GM12878 (cell line): ENCODE measurements at regions not wholly inside any gene's neighbourhood (a gene's known extent, or its start where the extent isn't known, plus 50 kb on each side); places are given as distances from the start of the nearest gene placed in this dataset.

ENCODE experiments used
- ATAC-seq: fragments of 200-7000 bp; cut with Tn5 transposase; 3 replicates; pipeline ENCODE4 v1.9.1; 2020; ENCODE audit warnings: mild to moderate bottlenecking, moderate library complexity
- BruUV-seq: library from RNA; stranded (reverse); fragments of 400-500 nt; replicated peaks from 2 replicates; lab custom pipeline; 2021; lab: Mats Ljungman, UMichigan
- CTCF ChIA-PET: fragments of 300-600 bp; sonication (Branson Sonifier 250); formaldehyde crosslinking; extraction: SDS; loops from one replicate; lab custom pipeline; 2021; ENCODE audit warnings: inconsistent platforms; lab: Yijun Ruan, JAX
- POLR2A ChIA-PET: fragments of 350-600 bp; formaldehyde crosslinking; extraction: SDS; loops from one replicate; lab custom pipeline; 2021; ENCODE audit warnings: inconsistent platforms; lab: Charles Lee
- RAD21 ChIA-PET: fragments of 300-600 bp; sonication (Branson Sonifier 250); formaldehyde crosslinking; loops from one replicate; lab custom pipeline; 2023; ENCODE audit warnings: antibody characterized with exemption; ENCODE audit not compliant: unreplicated experiment; lab: Charles Lee
- SMC1A ChIA-PET: fragments of 300-600 bp; sonication (Branson Sonifier 250); formaldehyde crosslinking; loops from one replicate; lab custom pipeline; 2023; ENCODE audit not compliant: unreplicated experiment, uncharacterized antibody; lab: Charles Lee
- DNase-seq: peaks from one replicate; pipeline ENCODE4 v3.0.0-alpha.2; 2011; ENCODE audit warnings: low read depth, low spot score
- FAIRE-seq: peaks from 3 replicates; lab custom pipeline; 2011; peaks lifted over from hg19 to GRCh38; lab: Jason Lieb, UNC
- H2AFZ ChIP-seq: 2 replicates; pipeline ENCODE4 v1.6.0; 2011; ENCODE audit warnings: low read depth, low read length, control low read depth; ENCODE audit not compliant: control insufficient read depth
- H3K27ac ChIP-seq: 2 replicates; pipeline ENCODE4 v1.5.1; 2011; ENCODE audit warnings: control low read depth; ENCODE audit not compliant: control insufficient read depth, insufficient read depth
- H3K27me3 ChIP-seq, 2 experiments: replicated peaks in 1 of 2; 2 replicates each; pipeline versions ENCODE4 v1.6.0 to v1.6.1; 2011; ENCODE audit warnings: low read length in 1 of 2; ENCODE audit not compliant: control insufficient read depth in 2 of 2, insufficient read depth in 2 of 2
- H3K36me3 ChIP-seq, 2 experiments: 2 replicates each; pipeline ENCODE4 v1.5.1; 2011; ENCODE audit warnings: low read length in 1 of 2; ENCODE audit not compliant: control insufficient read depth in 2 of 2, insufficient read depth in 2 of 2
- H3K4me1 ChIP-seq: 2 replicates; pipeline ENCODE4 v1.6.1; 2011; ENCODE audit warnings: mild to moderate bottlenecking, low read length, moderate library complexity, mixed read lengths; ENCODE audit not compliant: control insufficient read depth, insufficient read depth
- H3K4me2 ChIP-seq: 2 replicates; pipeline ENCODE4 v1.6.0; 2011; ENCODE audit warnings: control low read depth; ENCODE audit not compliant: control insufficient read depth, insufficient read depth
- H3K4me3 ChIP-seq: fragments of 200-600 bp; sonication (generic); 2 replicates; pipeline ENCODE4 v1.5.1; 2016
- H3K79me2 ChIP-seq: 2 replicates; pipeline ENCODE4 v1.6.0; 2011; ENCODE audit warnings: low read length; ENCODE audit not compliant: control insufficient read depth, insufficient read depth
- H3K9ac ChIP-seq: 2 replicates; pipeline ENCODE4 v1.8.0; 2011; ENCODE audit warnings: low read length, control low read depth, mixed read lengths; ENCODE audit not compliant: control insufficient read depth, insufficient read depth
- H3K9me3 ChIP-seq: replicated peaks from 3 replicates; pipeline ENCODE4 v1.5.1; 2011; ENCODE audit warnings: mild to moderate bottlenecking, low read length; ENCODE audit not compliant: control insufficient read depth, insufficient read depth
- H4K20me1 ChIP-seq: 2 replicates; pipeline ENCODE4 v1.6.0; 2011; ENCODE audit not compliant: control insufficient read depth, insufficient read depth
- ATF2 ChIP-seq: IDR thresholded peaks from 2 replicates; pipeline ENCODE4 v1.6.1; 2012; ENCODE audit warnings: low read length, inconsistent platforms
- BCLAF1 ChIP-seq: fragments of 450-650 bp; IDR thresholded peaks from 2 replicates; pipeline ENCODE4 v1.6.1; 2017; ENCODE audit warnings: antibody characterized with exemption, mild to moderate bottlenecking, moderate library complexity
- HDAC2 ChIP-seq: fragments of 200-600 bp; sonication (generic); IDR thresholded peaks from 2 replicates; pipeline ENCODE4 v1.6.1; 2017
- MYC ChIP-seq: IDR thresholded peaks from 2 replicates; pipeline ENCODE4 v1.6.1; 2011; ENCODE audit warnings: mild to moderate bottlenecking, low read length, moderate library complexity, inconsistent platforms; ENCODE audit not compliant: insufficient read depth, insufficient replicate concordance, insufficient read length, severe bottlenecking
- NFIC ChIP-seq: IDR thresholded peaks from 2 replicates; pipeline ENCODE4 v1.6.1; 2012; ENCODE audit warnings: low read depth, mild to moderate bottlenecking, inconsistent platforms, low read length, moderate library complexity
- NFYB ChIP-seq: IDR thresholded peaks from 2 replicates; pipeline ENCODE4 v1.6.1; 2011; ENCODE audit warnings: low read depth, mild to moderate bottlenecking, low read length, improper control_type of control experiment, moderate library complexity; ENCODE audit not compliant: insufficient read depth
- PBX3 ChIP-seq: IDR thresholded peaks from 2 replicates; pipeline ENCODE4 v1.6.1; 2011; ENCODE audit warnings: mild to moderate bottlenecking, low read depth, low read length, moderate library complexity; ENCODE audit not compliant: insufficient replicate concordance
- POLR2AphosphoS5 ChIP-seq: IDR thresholded peaks from 2 replicates; pipeline ENCODE4 v1.6.1; 2011; ENCODE audit warnings: mild to moderate bottlenecking, low read length, inconsistent platforms
- RBBP5 ChIP-seq: fragments of 200-600 bp; sonication (generic); conservative IDR thresholded peaks from 2 replicates; pipeline ENCODE4 v1.6.1; 2016
- SP1 ChIP-seq: IDR thresholded peaks from one replicate; pipeline ENCODE4 v1.6.1; 2011; ENCODE audit warnings: low read depth, low read length
- TARDBP ChIP-seq: IDR thresholded peaks from 2 replicates; pipeline ENCODE4 v1.6.1; 2016; ENCODE audit warnings: borderline replicate concordance
- WGBS: methylation state at CpG from one replicate; pipeline ENCODE4 v1.1.6; 2016; ENCODE audit warnings: low lambda C conversion rate; ENCODE audit not compliant: insufficient replicate concordance, insufficient coverage; ENCODE audit errors: missing lambda C conversion rate; 5-methylcytosine and 5-hydroxymethylcytosine counted together
- in situ Hi-C: fragments of 300-500 bp; cut with MboI; formaldehyde crosslinking; loops from 9 replicates; pipeline ENCODE4 v1.14.3; 2018; ENCODE audit warnings: mixed read lengths
- intact Hi-C: fragments of 100-400 bp; cut with micrococcal nuclease; formaldehyde crosslinking; loops from one replicate; pipeline ENCODE4 v1.14.2; 2022; ENCODE audit not compliant: unreplicated experiment

- TF ChIP-seq BCLAF1 (no peak), PBX3 (no peak), HDAC2 (no peak)
Measured at GRCh38 chr5:25614466-25614865, 969.7 kb upstream of the CDH10 start (continued).

- RAD21 ChIA-PET: no interaction called here
- no TSS peak for BruUV-seq
- intact Hi-C loops (no loop called here), in situ Hi-C loops (no loop called here)
- Histone ChIP-seq H3K79me2 (no peaks in the 10 kb centered on the region), H2AFZ (no peak overlapping the region), H3K9ac (no peak overlapping the region), H3K27ac (no peak overlapping the region), H4K20me1 (no peaks in the 10 kb centered on the region), H3K27me3 (no peaks in the 10 kb centered on the region), H3K9me3 (no peaks in the 10 kb centered on the region; the same call in 2 of the 3 replicates), H3K36me3 (no peaks in the 10 kb centered on the region), H3K4me1 (no peaks in the 10 kb centered on the region), H3K4me2 (no peak overlapping the region), H3K4me3 (no peak overlapping the region)
- POLR2A ChIA-PET: no interaction called here
- DNase-seq (no peak), ATAC-seq (no peak), FAIRE-seq (no peak)
- WGBS: 5% methylated on average over 1 of the region's 1 CpG
- CTCF ChIA-PET: no interaction called here
- TF ChIP-seq TARDBP (no peak), RBBP5 (no peak), ATF2 (no peak), NFIC (no peak), NFYB (no peak), POLR2AphosphoS5 (no peak), SP1 (no peak), MYC (no peak)
- SMC1A ChIA-PET: no interaction called here
Measured at GRCh38 chr5:25604681-25605080, 959.9 kb upstream of the CDH10 start.
